ENCODE measurements at regions not wholly inside any gene's neighbourhood (a gene's known extent, or its start where the extent isn't known, plus 50 kb on each side); places are given as distances from the start of the nearest gene placed in this dataset.

GRCh38 chr13:34708566-34709313 lies 233.3 kb upstream of the NBEA start:
- H4K20me1 ChIP-seq (ENCODE audit: insufficient read depth, low read length) = no peaks in the 10 kb centered on the region
- DNase-seq (ENCODE audit: insufficient read length, low spot score, missing footprints) = no peak
- no peak overlapping the region for H3K27ac ChIP-seq (ENCODE audit: low read depth, low read length)
- no peaks in the 10 kb centered on the region for H3K36me3 ChIP-seq (ENCODE audit: insufficient read depth, low read length)
- no peaks in the 10 kb centered on the region for H3K9me3 ChIP-seq (ENCODE audit: low read depth, low read length)
- H3K4me1 ChIP-seq (ENCODE audit: insufficient read depth, low read length) = no peaks in the 10 kb centered on the region
- H3K4me3 ChIP-seq (ENCODE audit: insufficient read depth, low read length) = no peak overlapping the region
- no peak overlapping the region for H2AFZ ChIP-seq (ENCODE audit: low read length)
- no peak overlapping the region for H3K4me2 ChIP-seq (ENCODE audit: insufficient read depth, low read length)
- no peaks in the 10 kb centered on the region for H3K79me2 ChIP-seq (ENCODE audit: insufficient read depth, low read length)
- no peak for TF ChIP-seq CTCF (IDR thresholded peaks at IDR 0.05; ENCODE audit: extremely low read depth, low read depth, low read length)
- H3K27me3 ChIP-seq (ENCODE audit: insufficient read depth, low read length) = no peaks in the 10 kb centered on the region

GRCh38 chr13:34719060-34719875 lies 222.8 kb upstream of the NBEA start:
- no peak for DNase-seq (ENCODE audit: insufficient read length, low spot score, missing footprints)

GRCh38 chr13:34720618-34721017 lies 221.5 kb upstream of the NBEA start:
- H3K36me3 ChIP-seq (ENCODE audit: insufficient read depth, low read length) = no peaks in the 10 kb centered on the region
- TF ChIP-seq CTCF (IDR thresholded peaks at IDR 0.05; ENCODE audit: extremely low read depth, low read depth, low read length) = no peak

More at GRCh38 chr13:34719060-34719875, 222.8 kb upstream of the NBEA start:
- Histone ChIP-seq H3K4me3 (ENCODE audit: insufficient read depth, low read length) (no peak overlapping the region), H3K9me3 (ENCODE audit: low read depth, low read length) (no peaks in the 10 kb centered on the region), H3K4me2 (ENCODE audit: insufficient read depth, low read length) (no peak overlapping the region), H3K36me3 (ENCODE audit: insufficient read depth, low read length) (no peaks in the 10 kb centered on the region), H3K27me3 (ENCODE audit: insufficient read depth, low read length) (no peaks in the 10 kb centered on the region), H2AFZ (ENCODE audit: low read length) (no peak overlapping the region), H3K27ac (ENCODE audit: low read depth, low read length) (no peak overlapping the region), H4K20me1 (ENCODE audit: insufficient read depth, low read length) (no peaks in the 10 kb centered on the region), H3K4me1 (ENCODE audit: insufficient read depth, low read length) (no peaks in the 10 kb centered on the region), H3K79me2 (ENCODE audit: insufficient read depth, low read length) (no peaks in the 10 kb centered on the region)
- TF ChIP-seq CTCF (IDR thresholded peaks at IDR 0.05; ENCODE audit: extremely low read depth, low read depth, low read length) = no peak

More at GRCh38 chr13:34720618-34721017, 221.5 kb upstream of the NBEA start:
- Histone ChIP-seq H3K4me1 (ENCODE audit: insufficient read depth, low read length) (no peaks in the 10 kb centered on the region), H4K20me1 (ENCODE audit: insufficient read depth, low read length) (no peaks in the 10 kb centered on the region), H3K27me3 (ENCODE audit: insufficient read depth, low read length) (no peaks in the 10 kb centered on the region), H3K4me3 (ENCODE audit: insufficient read depth, low read length) (no peak overlapping the region), H3K27ac (ENCODE audit: low read depth, low read length) (no peak overlapping the region), H2AFZ (ENCODE audit: low read length) (no peak overlapping the region), H3K9me3 (ENCODE audit: low read depth, low read length) (no peaks in the 10 kb centered on the region), H3K79me2 (ENCODE audit: insufficient read depth, low read length) (no peaks in the 10 kb centered on the region), H3K4me2 (ENCODE audit: insufficient read depth, low read length) (no peak overlapping the region)
- no peak for DNase-seq (ENCODE audit: insufficient read length, low spot score, missing footprints)
